Tibial artery (tissue), 4 donors: ENCODE measurements at regions not wholly inside any gene's neighbourhood (a gene's known extent, or its start where the extent isn't known, plus 50 kb on each side); places are given as distances from the start of the nearest gene placed in this dataset.

Source experiments
- DNase-seq, 2 donors: peaks; one replicate each; pipeline ENCODE4 v3.0.0-alpha.2; 2019
- H3K27ac ChIP-seq, 2 donors: fragments of 200-600 bp; sonication (generic) in 1 of 2; 1 replicate in 1 of 2; 2 replicates in 1 of 2; pipeline ENCODE4 v1.5.1; 2018 to 2019; ENCODE audit warnings: mild to moderate bottlenecking in 1 of 2
- H3K27me3 ChIP-seq, 2 donors: fragments of 200-600 bp; sonication (generic) in 1 of 2; one replicate each; pipeline versions ENCODE4 v1.5.1 to v1.6.0; 2016 to 2019
- H3K36me3 ChIP-seq, 3 donors: fragments of 200-600 bp; sonication (generic) in 2 of 3; one replicate each; pipeline ENCODE4 v1.5.1; 2016 to 2019; ENCODE audit warnings: mild to moderate bottlenecking in 2 of 3
- H3K4me1 ChIP-seq, 4 donors: fragments of 200-600 bp; sonication (generic) in 2 of 4; 1 replicate in 3 of 4; 2 replicates in 1 of 4; pipeline ENCODE4 v1.5.1; 2016 to 2019
- H3K4me3 ChIP-seq, 2 donors: fragments of 200-600 bp; sonication (generic) in 1 of 2; 1 replicate in 1 of 2; 2 replicates in 1 of 2; pipeline ENCODE4 v1.5.1; 2018 to 2019; ENCODE audit warnings: mild to moderate bottlenecking in 2 of 2
- H3K9me3 ChIP-seq, 3 donors: fragments of 200-600 bp; sonication (generic) in 1 of 3; one replicate each; pipeline ENCODE4 v1.5.1; 2016 to 2019
- intact Hi-C: fragments of 100-400 bp; cut with DNase I; formaldehyde crosslinking; loops from one replicate; pipeline ENCODE4 v1.15.0; 2023; ENCODE audit warnings: low total_unique reads
- TF ChIP-seq, protein P1 (sequence below), 2 experiments: fragments of 200-600 bp in 1 of 2; fragments of 450-650 bp in 1 of 2; IDR thresholded peaks; one replicate each; pipeline ENCODE4 v1.5.1; 2017 to 2019; ENCODE audit warnings: antibody characterized with exemption in 2 of 2, mild to moderate bottlenecking in 1 of 2, moderate library complexity in 1 of 2

DNA sequence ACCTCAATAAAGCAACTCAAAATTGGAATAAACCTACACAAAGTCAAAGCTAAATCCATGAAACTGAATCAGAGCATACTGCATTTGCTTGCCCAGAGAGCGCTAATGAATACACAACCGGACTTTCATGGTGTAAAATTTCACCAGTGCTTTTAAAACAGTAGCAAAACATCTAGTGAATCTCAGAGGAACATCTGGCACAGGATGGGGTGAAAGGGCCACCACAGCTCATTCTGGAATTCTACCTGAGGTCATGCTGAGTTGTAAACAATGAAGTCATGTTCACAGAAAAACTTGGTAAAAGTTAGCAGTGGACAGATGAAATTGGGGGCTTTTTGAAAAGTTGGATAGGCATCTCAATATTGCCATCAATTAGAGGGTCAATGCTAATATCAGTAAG lies 125.6 kb upstream of the STXBP5 start:
- H3K27ac ChIP-seq: no peak overlapping the region
- TF ChIP-seq, protein P1, sequence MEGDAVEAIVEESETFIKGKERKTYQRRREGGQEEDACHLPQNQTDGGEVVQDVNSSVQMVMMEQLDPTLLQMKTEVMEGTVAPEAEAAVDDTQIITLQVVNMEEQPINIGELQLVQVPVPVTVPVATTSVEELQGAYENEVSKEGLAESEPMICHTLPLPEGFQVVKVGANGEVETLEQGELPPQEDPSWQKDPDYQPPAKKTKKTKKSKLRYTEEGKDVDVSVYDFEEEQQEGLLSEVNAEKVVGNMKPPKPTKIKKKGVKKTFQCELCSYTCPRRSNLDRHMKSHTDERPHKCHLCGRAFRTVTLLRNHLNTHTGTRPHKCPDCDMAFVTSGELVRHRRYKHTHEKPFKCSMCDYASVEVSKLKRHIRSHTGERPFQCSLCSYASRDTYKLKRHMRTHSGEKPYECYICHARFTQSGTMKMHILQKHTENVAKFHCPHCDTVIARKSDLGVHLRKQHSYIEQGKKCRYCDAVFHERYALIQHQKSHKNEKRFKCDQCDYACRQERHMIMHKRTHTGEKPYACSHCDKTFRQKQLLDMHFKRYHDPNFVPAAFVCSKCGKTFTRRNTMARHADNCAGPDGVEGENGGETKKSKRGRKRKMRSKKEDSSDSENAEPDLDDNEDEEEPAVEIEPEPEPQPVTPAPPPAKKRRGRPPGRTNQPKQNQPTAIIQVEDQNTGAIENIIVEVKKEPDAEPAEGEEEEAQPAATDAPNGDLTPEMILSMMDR (IDR thresholded peaks at IDR 0.05): no peak
- no peaks in the 10 kb centered on the region for H3K36me3 ChIP-seq
- no peaks in the 10 kb centered on the region for H3K27me3 ChIP-seq
- no peak for DNase-seq
- no peaks in the 10 kb centered on the region for H3K4me1 ChIP-seq
- H3K9me3 ChIP-seq: no peaks in the 10 kb centered on the region
- intact Hi-C loops: no loop called here
- no peak overlapping the region for H3K4me3 ChIP-seq

DNA sequence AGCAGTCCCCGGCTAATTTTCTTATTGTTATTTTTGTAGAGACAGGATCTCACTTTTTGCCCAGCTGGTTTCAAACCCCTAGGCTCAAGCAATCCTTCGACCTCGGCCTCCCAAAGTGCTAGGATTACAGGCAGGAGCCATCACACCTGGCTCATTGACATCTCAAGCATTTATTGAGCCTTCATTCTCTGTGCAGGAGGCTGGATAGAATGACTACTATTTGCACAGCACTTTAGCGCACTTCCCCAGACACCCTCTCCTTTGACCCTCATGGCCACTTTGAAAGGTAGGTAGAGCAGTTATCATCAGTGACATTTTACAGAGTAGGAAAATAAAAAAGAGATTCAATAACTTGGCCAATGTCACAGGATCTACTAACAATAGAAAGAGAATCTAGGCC lies 124.0 kb upstream of the STXBP5 start:
- H3K4me1 ChIP-seq: no peaks in the 10 kb centered on the region
- H3K36me3 ChIP-seq: no peaks in the 10 kb centered on the region
- TF ChIP-seq, protein P1 (IDR thresholded peaks at IDR 0.05): no peak
- H3K4me3 ChIP-seq: no peak overlapping the region
- H3K27ac ChIP-seq: no peak overlapping the region
- no peaks in the 10 kb centered on the region for H3K9me3 ChIP-seq
- DNase-seq: no peak
- intact Hi-C loops: no loop called here
- H3K27me3 ChIP-seq: no peaks in the 10 kb centered on the region

DNA sequence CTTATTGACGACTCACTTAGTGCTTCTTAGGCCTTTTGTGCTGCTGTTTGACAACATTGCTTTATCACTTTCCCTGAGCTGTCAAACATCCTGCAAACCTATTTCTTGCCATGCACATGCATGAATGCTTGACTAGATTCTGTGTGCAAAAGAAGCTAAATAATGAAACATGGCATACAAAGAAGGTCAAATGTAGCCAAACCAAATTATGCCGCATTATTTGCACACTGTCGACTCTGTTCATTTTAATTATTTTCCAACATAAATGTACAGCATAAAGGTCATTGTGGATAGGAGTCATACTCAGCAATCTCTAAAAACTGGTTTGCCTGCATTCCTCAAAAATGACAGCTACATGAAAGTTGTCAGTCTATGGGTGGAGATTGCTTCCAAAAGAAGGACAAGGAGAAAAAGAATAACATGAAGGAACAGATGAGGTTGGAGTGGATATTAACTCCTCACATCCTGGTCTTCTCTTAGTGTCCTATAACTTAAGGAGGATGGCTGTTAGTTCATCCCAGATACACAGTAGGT lies 123.1 kb upstream of the STXBP5 start:
- no peaks in the 10 kb centered on the region for H3K9me3 ChIP-seq
- H3K27ac ChIP-seq: no peak overlapping the region
- no peak overlapping the region for H3K4me3 ChIP-seq
- intact Hi-C loops: no loop called here
- no peaks in the 10 kb centered on the region for H3K36me3 ChIP-seq
- TF ChIP-seq, protein P1 (IDR thresholded peaks at IDR 0.05): no peak
- no peak for DNase-seq
- H3K4me1 ChIP-seq: no peaks in the 10 kb centered on the region
- H3K27me3 ChIP-seq: no peaks in the 10 kb centered on the region

DNA sequence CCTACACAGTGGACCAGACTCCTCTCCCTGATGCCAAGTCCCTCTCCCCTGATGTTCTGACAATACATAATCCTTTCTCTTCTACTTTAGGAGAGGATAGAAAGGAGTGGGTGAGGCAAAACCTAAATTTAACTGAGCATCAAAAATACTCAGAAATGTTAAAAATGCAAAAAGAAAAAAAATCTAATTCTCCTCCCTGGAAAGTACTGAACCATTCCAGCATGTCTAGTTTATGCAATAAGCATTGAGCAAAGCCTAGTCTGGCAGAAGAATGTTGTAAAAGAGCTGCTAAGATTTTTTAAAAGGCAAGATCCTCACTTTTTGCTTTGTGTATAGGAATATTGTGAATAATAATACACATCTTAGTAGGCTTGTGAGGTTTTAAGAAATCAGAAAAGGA lies 116.6 kb upstream of the STXBP5 start:
- DNase-seq: no peak
- no peak overlapping the region for H3K4me3 ChIP-seq
- H3K4me1 ChIP-seq: peaks cover 0 to 8% (median 0%) of the 10 kb centered on the region in 4 donors
- peaks cover 0 to 5% (median 4%) of the 10 kb centered on the region in 3 donors for H3K9me3 ChIP-seq
- H3K27me3 ChIP-seq: no peaks in the 10 kb centered on the region
- no peaks in the 10 kb centered on the region for H3K36me3 ChIP-seq
- no peak overlapping the region for H3K27ac ChIP-seq
- TF ChIP-seq, protein P1 (IDR thresholded peaks at IDR 0.05): no peak
- intact Hi-C loops: no loop called here

DNA sequence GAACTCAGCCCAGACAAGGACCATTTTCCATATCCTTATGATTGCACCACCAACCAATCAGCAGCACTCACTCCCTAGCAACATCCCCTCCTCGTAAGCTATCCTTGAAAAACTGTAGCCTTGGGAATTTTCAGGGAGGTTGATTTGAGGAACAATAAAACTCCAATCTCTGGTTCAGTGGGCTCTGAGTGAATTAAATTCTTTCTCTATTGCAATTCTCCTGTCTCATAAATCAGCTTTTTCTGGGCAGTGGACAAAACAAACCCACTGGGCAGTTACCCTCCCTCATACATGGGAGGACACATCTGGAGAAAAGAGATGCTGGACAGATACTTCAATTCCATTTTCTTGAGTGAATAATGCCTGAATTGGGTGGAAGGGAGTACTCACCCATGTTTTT lies 115.4 kb upstream of the STXBP5 start:
- Histone ChIP-seq H3K27me3 (no peaks in the 10 kb centered on the region), H3K36me3 (no peaks in the 10 kb centered on the region), H3K4me3 (no peak overlapping the region), H3K4me1 (peaks cover 0 to 8% (median 0%) of the 10 kb centered on the region in 4 donors), H3K27ac (no peak overlapping the region), H3K9me3 (peaks cover 0 to 5% (median 4%) of the 10 kb centered on the region in 3 donors)
- intact Hi-C loops: no loop called here
- TF ChIP-seq, protein P1 (IDR thresholded peaks at IDR 0.05): no peak
- no peak for DNase-seq

DNA sequence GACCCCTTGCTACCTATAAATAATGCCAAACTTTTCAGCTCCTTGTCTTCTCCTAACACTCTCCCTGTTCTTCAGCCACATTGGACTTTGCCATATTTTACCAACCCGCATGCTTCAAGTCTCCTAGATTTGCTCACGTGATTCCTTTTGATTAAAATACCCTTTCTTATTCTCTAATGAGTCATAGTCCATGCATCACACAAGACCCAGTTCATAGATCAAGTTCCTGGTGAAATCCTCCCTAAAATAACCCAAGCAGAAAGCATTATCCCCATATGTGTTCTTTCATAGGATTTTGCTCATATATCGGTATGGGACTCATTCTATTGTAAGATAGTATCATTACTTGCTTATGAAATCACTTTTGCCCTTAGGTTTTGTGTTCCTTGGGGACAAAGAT lies 108.9 kb upstream of the STXBP5 start:
- no peaks in the 10 kb centered on the region for H3K27me3 ChIP-seq
- DNase-seq: no peak

More for the DNA sequence above, 108.9 kb upstream of the STXBP5 start:
- intact Hi-C loops: no loop called here
- H3K36me3 ChIP-seq: no peaks in the 10 kb centered on the region
- H3K27ac ChIP-seq: no peak overlapping the region
- TF ChIP-seq, protein P1 (IDR thresholded peaks at IDR 0.05): no peak
- no peaks in the 10 kb centered on the region for H3K4me1 ChIP-seq
- H3K9me3 ChIP-seq: peaks cover 0 to 4% (median 0%) of the 10 kb centered on the region in 3 donors
- H3K4me3 ChIP-seq: no peak overlapping the region
